ENCODE measurements at regions not wholly inside any gene's neighbourhood (a gene's known extent, or its start where the extent isn't known, plus 50 kb on each side); places are given as distances from the start of the nearest gene placed in this dataset.

DNA sequence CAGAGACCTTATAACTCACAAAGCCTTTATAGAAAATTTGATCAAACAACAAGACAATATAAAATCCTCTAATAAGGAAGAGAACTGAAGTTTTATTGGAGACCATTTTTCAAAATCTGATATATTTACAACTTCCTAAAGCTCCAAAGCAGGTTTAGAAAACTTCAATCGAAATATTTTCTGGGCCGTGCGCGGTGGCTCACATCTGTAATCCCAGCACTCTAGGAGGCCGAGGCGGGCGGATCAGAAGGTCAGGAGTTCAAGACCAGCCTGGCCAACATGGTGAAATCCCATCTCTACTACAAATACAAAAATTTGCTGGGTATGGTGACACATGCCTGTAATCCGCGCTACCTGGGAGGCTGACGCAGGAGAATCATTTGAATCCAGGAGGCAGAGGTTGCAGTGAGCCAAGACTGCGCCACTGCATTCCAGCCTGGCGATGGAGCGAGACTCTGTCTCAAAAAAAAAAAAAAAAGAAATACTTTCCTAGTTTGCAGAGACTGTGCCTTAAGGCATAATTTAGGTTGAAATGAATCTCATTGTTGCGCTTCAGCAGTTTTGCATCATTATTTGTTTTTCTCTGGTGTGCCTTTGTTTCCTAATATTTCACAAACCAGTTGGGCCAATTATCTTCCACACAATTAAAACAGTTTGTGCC, 60.6 kb upstream of the ASIP start:
- intact Hi-C loops (cut with micrococcal nuclease; ENCODE audit: unreplicated experiment): no loop called here
- no peak for DNase-seq (ENCODE audit: low spot score)
- H3K27me3 ChIP-seq (replicated peaks; ENCODE audit: insufficient read depth, low read depth, low read length, poor library complexity): no peaks in the 10 kb centered on the region
- POLR2A ChIA-PET (ENCODE audit: low non-redundant PET): no interaction called here
- CTCF ChIA-PET: no interaction called here
- H3K4me3 ChIP-seq (ENCODE audit: low read depth, low read length, poor library complexity, severe bottlenecking): no peak overlapping the region
- H3K36me3 ChIP-seq (ENCODE audit: insufficient read depth, low read length, poor library complexity, severe bottlenecking): no peaks in the 10 kb centered on the region
- no peak overlapping the region for H3K27ac ChIP-seq (ENCODE audit: low read depth, low read length, poor library complexity, severe bottlenecking)
- TF ChIP-seq, protein P1, sequence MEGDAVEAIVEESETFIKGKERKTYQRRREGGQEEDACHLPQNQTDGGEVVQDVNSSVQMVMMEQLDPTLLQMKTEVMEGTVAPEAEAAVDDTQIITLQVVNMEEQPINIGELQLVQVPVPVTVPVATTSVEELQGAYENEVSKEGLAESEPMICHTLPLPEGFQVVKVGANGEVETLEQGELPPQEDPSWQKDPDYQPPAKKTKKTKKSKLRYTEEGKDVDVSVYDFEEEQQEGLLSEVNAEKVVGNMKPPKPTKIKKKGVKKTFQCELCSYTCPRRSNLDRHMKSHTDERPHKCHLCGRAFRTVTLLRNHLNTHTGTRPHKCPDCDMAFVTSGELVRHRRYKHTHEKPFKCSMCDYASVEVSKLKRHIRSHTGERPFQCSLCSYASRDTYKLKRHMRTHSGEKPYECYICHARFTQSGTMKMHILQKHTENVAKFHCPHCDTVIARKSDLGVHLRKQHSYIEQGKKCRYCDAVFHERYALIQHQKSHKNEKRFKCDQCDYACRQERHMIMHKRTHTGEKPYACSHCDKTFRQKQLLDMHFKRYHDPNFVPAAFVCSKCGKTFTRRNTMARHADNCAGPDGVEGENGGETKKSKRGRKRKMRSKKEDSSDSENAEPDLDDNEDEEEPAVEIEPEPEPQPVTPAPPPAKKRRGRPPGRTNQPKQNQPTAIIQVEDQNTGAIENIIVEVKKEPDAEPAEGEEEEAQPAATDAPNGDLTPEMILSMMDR (conservative IDR thresholded peaks at IDR 0.05; ENCODE audit: low read depth, low read length): no peak
- no peak for TF ChIP-seq EZH2 (IDR thresholded peaks at IDR 0.05; ENCODE audit: borderline replicate concordance, low read depth, low read length, poor library complexity, severe bottlenecking)
- H3K9me3 ChIP-seq (ENCODE audit: low read depth, low read length, poor library complexity, severe bottlenecking): no peaks in the 10 kb centered on the region
- H3K4me1 ChIP-seq (ENCODE audit: insufficient read depth, low read length, poor library complexity, severe bottlenecking): no peaks in the 10 kb centered on the region
- BruUV-seq (replicated peaks): no TSS peak

- DNase-seq (ENCODE audit: low spot score): no peak
- intact Hi-C loops (cut with micrococcal nuclease; ENCODE audit: unreplicated experiment): no loop called here
- no peaks in the 10 kb centered on the region for H3K9me3 ChIP-seq (ENCODE audit: low read depth, low read length, poor library complexity, severe bottlenecking)
- no peaks in the 10 kb centered on the region for H3K36me3 ChIP-seq (ENCODE audit: insufficient read depth, low read length, poor library complexity, severe bottlenecking)
- ChIA-PET POLR2A (ENCODE audit: low non-redundant PET) (no interaction called here), CTCF (no interaction called here)
- no peak overlapping the region for H3K4me3 ChIP-seq (ENCODE audit: low read depth, low read length, poor library complexity, severe bottlenecking)
- H3K27ac ChIP-seq (ENCODE audit: low read depth, low read length, poor library complexity, severe bottlenecking): no peak overlapping the region
- no TSS peak for BruUV-seq (replicated peaks)
- H3K27me3 ChIP-seq (replicated peaks; ENCODE audit: insufficient read depth, low read depth, low read length, poor library complexity): no peaks in the 10 kb centered on the region
- TF ChIP-seq, protein P1 (conservative IDR thresholded peaks at IDR 0.05; ENCODE audit: low read depth, low read length): no peak
- no peak for TF ChIP-seq EZH2 (IDR thresholded peaks at IDR 0.05; ENCODE audit: borderline replicate concordance, low read depth, low read length, poor library complexity, severe bottlenecking)
- no peaks in the 10 kb centered on the region for H3K4me1 ChIP-seq (ENCODE audit: insufficient read depth, low read length, poor library complexity, severe bottlenecking)
Observed at GRCh38 chr20:34181484-34181883, 59.7 kb upstream of the ASIP start.

DNA sequence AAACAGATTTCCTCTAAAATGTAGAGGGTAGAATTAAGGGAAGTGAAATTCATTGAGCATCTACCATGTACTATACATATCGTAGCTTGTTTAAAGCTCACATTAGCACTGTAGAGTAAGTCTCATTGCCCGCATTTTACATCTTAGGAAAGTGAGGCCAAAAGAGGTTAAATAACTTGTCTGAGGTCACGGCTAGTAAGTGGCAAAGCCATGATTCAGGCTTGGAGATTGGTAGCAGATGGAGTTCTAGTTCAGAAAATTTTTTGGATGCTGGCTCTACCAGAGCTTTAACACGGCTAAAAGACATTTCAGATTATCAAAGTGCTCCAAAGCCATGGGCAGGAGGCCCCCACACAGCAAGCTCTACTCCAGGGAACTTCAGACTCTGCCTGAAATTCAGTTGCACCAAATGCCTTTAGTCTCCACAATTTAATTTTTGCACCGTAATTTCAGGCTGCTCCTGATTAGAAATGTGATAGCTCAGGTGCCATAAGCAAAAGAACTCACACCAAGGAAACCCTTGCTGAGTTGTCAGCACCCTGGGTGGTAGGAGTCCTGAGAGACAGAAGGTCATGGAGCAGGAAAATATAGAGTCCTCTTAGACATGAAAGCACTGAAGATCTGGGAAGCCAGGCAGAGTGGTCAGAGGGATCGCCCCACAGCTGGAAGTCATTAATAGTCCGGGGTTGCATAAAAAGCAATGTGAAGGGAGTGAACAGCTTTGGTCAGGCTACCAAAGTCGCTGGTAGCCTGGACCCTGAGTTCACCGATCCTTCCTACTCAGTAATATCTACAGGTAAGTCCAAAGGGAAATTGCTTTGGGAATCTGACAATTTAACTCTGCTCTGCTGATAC, 55.2 kb upstream of the ASIP start:
- peaks cover 4% of the 10 kb centered on the region for H3K4me1 ChIP-seq (ENCODE audit: insufficient read depth, low read length, poor library complexity, severe bottlenecking)
- H3K9me3 ChIP-seq (ENCODE audit: low read depth, low read length, poor library complexity, severe bottlenecking): no peaks in the 10 kb centered on the region
- H3K27ac ChIP-seq (ENCODE audit: low read depth, low read length, poor library complexity, severe bottlenecking): no peak overlapping the region
- no peak for DNase-seq (ENCODE audit: low spot score)
- no peak overlapping the region for H3K4me3 ChIP-seq (ENCODE audit: low read depth, low read length, poor library complexity, severe bottlenecking)
- ChIA-PET POLR2A (ENCODE audit: low non-redundant PET) (no interaction called here), CTCF (no interaction called here)
- intact Hi-C loops (cut with micrococcal nuclease; ENCODE audit: unreplicated experiment): no loop called here
- H3K27me3 ChIP-seq (replicated peaks; ENCODE audit: insufficient read depth, low read depth, low read length, poor library complexity): no peaks in the 10 kb centered on the region
- no peak for TF ChIP-seq EZH2 (IDR thresholded peaks at IDR 0.05; ENCODE audit: borderline replicate concordance, low read depth, low read length, poor library complexity, severe bottlenecking)
- TF ChIP-seq, protein P1 (conservative IDR thresholded peaks at IDR 0.05; ENCODE audit: low read depth, low read length): no peak
- BruUV-seq (replicated peaks): no TSS peak
- no peaks in the 10 kb centered on the region for H3K36me3 ChIP-seq (ENCODE audit: insufficient read depth, low read length, poor library complexity, severe bottlenecking)

Data from A673 (cell line).